A549 (cell line): ENCODE measurements at regions not wholly inside any gene's neighbourhood (a gene's known extent, or its start where the extent isn't known, plus 50 kb on each side); places are given as distances from the start of the nearest gene placed in this dataset.

ENCODE experiments used
- CEBPB ChIP-seq, 2 experiments: fragments of >200 bp in 1 of 2; sonication (Bioruptor Twin) in 1 of 2; formaldehyde crosslinking in 1 of 2; IDR thresholded peaks; 2 replicates each; pipeline ENCODE4 v1.6.1; 2012 to 2016
- JUNB ChIP-seq: fragments of >200 bp; sonication (Bioruptor Twin); formaldehyde crosslinking; IDR thresholded peaks from 2 replicates; pipeline ENCODE4 v1.6.1; 2016
- KDM5A ChIP-seq: fragments of 200-600 bp; sonication (generic); IDR thresholded peaks from 2 replicates; pipeline ENCODE4 v1.6.1; 2016; ENCODE audit warnings: antibody characterized with exemption, mild to moderate bottlenecking
- MYC ChIP-seq: IDR thresholded peaks from 2 replicates; pipeline ENCODE4 v1.6.1; 2012; ENCODE audit warnings: mild to moderate bottlenecking, inconsistent platforms, low read length, improper control_type of control experiment, borderline replicate concordance
- POLR2A ChIP-seq: IDR thresholded peaks from 2 replicates; pipeline ENCODE4 v1.6.1; 2012; ENCODE audit warnings: mild to moderate bottlenecking, low read length
- RAD21 ChIP-seq, 2 experiments: fragments of >200 bp in 1 of 2; sonication (Bioruptor Twin) in 1 of 2; formaldehyde crosslinking in 1 of 2; IDR thresholded peaks in 1 of 2; conservative IDR thresholded peaks in 1 of 2; 2 replicates in 1 of 2; 3 replicates in 1 of 2; pipeline ENCODE4 v1.6.1; 2012 to 2018; ENCODE audit warnings: inconsistent platforms in 1 of 2
- RARB ChIP-seq: fragments of 250-450 bp; sonication (Bioruptor Pico); IDR thresholded peaks from 2 replicates; pipeline ENCODE4 v1.8.0; 2021; ENCODE audit warnings: mild to moderate bottlenecking, moderate library complexity
- SMC3 ChIP-seq: fragments of >200 bp; sonication (Bioruptor Twin); formaldehyde crosslinking; IDR thresholded peaks from 3 replicates; pipeline ENCODE4 v1.6.1; 2018; ENCODE audit warnings: inconsistent platforms
- TFCP2L1 ChIP-seq: fragments of 250-450 bp; sonication (Bioruptor Pico); IDR thresholded peaks from 2 replicates; pipeline ENCODE4 v1.5.0; 2021; ENCODE audit warnings: mild to moderate bottlenecking
- TF ChIP-seq, protein P1 (sequence below): fragments of 200-600 bp; sonication (generic); IDR thresholded peaks from 2 replicates; pipeline ENCODE4 v1.6.1; 2016; ENCODE audit warnings: antibody characterized with exemption, mild to moderate bottlenecking, moderate library complexity
- TF ChIP-seq, protein P2 (sequence below): fragments of >200 bp; sonication (Bioruptor Twin); formaldehyde crosslinking; IDR thresholded peaks from 3 replicates; pipeline ENCODE4 v1.5.1; 2016
- TF ChIP-seq, protein P3 (sequence below): fragments of 450-650 bp; IDR thresholded peaks from 2 replicates; pipeline ENCODE4 v1.6.1; 2014; ENCODE audit warnings: antibody characterized with exemption

DNA sequence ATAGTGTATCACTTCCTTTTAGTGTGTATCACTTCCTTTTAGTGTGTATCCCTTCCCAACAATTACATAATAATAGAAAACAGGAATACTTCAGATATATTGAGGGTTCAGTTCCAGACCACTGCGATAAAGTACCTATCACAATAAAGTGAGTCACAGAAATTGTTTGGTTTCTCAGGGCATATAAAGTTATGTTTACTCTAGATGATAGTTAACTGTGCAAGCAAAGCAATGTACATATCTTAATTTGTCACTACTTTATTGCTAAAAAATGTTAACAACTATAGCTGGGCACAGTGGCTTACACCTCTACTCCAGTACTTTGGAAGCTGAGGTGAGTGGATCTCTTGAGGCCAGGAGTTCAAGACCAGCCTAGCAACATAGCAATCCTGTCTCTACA is 938.4 kb downstream of the CCSER2 start:
- TF ChIP-seq, protein P1, sequence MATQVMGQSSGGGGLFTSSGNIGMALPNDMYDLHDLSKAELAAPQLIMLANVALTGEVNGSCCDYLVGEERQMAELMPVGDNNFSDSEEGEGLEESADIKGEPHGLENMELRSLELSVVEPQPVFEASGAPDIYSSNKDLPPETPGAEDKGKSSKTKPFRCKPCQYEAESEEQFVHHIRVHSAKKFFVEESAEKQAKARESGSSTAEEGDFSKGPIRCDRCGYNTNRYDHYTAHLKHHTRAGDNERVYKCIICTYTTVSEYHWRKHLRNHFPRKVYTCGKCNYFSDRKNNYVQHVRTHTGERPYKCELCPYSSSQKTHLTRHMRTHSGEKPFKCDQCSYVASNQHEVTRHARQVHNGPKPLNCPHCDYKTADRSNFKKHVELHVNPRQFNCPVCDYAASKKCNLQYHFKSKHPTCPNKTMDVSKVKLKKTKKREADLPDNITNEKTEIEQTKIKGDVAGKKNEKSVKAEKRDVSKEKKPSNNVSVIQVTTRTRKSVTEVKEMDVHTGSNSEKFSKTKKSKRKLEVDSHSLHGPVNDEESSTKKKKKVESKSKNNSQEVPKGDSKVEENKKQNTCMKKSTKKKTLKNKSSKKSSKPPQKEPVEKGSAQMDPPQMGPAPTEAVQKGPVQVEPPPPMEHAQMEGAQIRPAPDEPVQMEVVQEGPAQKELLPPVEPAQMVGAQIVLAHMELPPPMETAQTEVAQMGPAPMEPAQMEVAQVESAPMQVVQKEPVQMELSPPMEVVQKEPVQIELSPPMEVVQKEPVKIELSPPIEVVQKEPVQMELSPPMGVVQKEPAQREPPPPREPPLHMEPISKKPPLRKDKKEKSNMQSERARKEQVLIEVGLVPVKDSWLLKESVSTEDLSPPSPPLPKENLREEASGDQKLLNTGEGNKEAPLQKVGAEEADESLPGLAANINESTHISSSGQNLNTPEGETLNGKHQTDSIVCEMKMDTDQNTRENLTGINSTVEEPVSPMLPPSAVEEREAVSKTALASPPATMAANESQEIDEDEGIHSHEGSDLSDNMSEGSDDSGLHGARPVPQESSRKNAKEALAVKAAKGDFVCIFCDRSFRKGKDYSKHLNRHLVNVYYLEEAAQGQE = no peak
- TF ChIP-seq TFCP2L1 (CRISPR knock-in tag) = no peak
- TF ChIP-seq, protein P2, sequence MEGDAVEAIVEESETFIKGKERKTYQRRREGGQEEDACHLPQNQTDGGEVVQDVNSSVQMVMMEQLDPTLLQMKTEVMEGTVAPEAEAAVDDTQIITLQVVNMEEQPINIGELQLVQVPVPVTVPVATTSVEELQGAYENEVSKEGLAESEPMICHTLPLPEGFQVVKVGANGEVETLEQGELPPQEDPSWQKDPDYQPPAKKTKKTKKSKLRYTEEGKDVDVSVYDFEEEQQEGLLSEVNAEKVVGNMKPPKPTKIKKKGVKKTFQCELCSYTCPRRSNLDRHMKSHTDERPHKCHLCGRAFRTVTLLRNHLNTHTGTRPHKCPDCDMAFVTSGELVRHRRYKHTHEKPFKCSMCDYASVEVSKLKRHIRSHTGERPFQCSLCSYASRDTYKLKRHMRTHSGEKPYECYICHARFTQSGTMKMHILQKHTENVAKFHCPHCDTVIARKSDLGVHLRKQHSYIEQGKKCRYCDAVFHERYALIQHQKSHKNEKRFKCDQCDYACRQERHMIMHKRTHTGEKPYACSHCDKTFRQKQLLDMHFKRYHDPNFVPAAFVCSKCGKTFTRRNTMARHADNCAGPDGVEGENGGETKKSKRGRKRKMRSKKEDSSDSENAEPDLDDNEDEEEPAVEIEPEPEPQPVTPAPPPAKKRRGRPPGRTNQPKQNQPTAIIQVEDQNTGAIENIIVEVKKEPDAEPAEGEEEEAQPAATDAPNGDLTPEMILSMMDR = no peak
- TF ChIP-seq CEBPB (IDR thresholded peaks at IDR 0.05) = no peak
- TF ChIP-seq, protein P3, sequence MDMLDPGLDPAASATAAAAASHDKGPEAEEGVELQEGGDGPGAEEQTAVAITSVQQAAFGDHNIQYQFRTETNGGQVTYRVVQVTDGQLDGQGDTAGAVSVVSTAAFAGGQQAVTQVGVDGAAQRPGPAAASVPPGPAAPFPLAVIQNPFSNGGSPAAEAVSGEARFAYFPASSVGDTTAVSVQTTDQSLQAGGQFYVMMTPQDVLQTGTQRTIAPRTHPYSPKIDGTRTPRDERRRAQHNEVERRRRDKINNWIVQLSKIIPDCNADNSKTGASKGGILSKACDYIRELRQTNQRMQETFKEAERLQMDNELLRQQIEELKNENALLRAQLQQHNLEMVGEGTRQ = no peak
- TF ChIP-seq JUNB = no peak
- no peak for TF ChIP-seq SMC3
- TF ChIP-seq KDM5A = no peak
- no peak for TF ChIP-seq POLR2A
- no peak for TF ChIP-seq RAD21 (conservative IDR thresholded peaks at IDR 0.05 in 1 of 2, IDR thresholded peaks at IDR 0.05 in 1 of 2)
- no peak for TF ChIP-seq MYC
- TF ChIP-seq RARB (CRISPR knock-in tag) = no peak
